ENCODE measurements at regions not wholly inside any gene's neighbourhood (a gene's known extent, or its start where the extent isn't known, plus 50 kb on each side); places are given as distances from the start of the nearest gene placed in this dataset.

GRCh38 chr7:52547308-52547910 lies 488.0 kb upstream of the POM121L12 start:
- TF ChIP-seq CTCF (IDR thresholded peaks at IDR 0.05) (no peak), ZFX (IDR thresholded peaks at IDR 0.05; ENCODE audit: borderline replicate concordance) (no peak)

All from 22Rv1 (cell line).